ENCODE measurements at regions not wholly inside any gene's neighbourhood (a gene's known extent, or its start where the extent isn't known, plus 50 kb on each side); places are given as distances from the start of the nearest gene placed in this dataset.
A peak's percentile ranks its signal among the peaks of the same experiment; 100 is the strongest.
"Not testable (repeated sequence)": the region's sequence is repeated elsewhere in the genome, so short reads cannot be mapped to it uniquely, and the experiment has no call there.

GRCh38 chr5:56732121-56732520 is 83.2 kb upstream of the MAP3K1 start:
- no peak for DNase-seq (ENCODE audit: low read depth)

DNA sequence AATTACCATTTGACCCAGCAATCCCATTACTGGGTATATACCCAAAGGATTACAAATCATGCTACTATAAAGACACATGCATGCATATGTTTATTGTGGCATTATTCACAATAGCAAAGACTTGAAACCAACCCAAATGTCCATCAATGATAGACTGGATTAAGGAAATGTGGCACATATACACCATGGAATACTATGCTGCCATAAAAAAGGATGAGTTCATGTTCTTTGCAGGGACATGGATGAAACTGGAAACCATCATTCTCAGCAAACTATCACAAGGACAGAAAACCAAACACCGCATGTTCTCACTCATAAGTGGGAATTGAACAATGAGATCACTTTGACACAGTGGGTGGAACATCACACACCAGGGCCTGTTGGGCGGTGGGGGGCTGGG is 83.9 kb upstream of the MAP3K1 start:
- not testable (repeated sequence) for DNase-seq (ENCODE audit: low read depth)

DNA sequence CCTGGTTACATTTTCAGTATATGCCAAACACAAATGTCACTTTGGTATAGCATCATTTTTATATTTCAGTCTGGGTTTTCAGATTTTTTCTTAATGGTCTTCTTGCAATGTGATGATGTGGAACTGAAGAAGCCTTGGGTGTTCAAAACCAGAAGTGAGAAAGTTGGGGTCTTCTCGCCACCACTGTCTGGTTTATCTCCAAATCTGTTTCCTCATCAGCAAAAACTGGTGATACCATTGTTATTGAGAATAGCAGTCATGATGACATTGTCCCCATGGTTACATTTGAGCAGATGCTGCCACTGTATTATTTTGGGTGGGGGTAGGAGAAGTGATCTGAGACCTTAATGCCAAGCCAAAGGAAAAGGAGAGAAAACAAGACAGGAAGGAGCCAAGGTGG is 85.9 kb upstream of the MAP3K1 start:
- no peak for DNase-seq (ENCODE audit: low read depth)

GRCh38 chr5:56725711-56726411 is 89.5 kb upstream of the MAP3K1 start:
- no peak for DNase-seq (ENCODE audit: low read depth)

GRCh38 chr5:56724857-56725256 is 90.5 kb upstream of the MAP3K1 start:
- DNase-seq (ENCODE audit: low read depth): not testable (repeated sequence)

GRCh38 chr5:56722317-56722716 is 93.0 kb upstream of the MAP3K1 start:
- DNase-seq (ENCODE audit: low read depth): no peak

DNA sequence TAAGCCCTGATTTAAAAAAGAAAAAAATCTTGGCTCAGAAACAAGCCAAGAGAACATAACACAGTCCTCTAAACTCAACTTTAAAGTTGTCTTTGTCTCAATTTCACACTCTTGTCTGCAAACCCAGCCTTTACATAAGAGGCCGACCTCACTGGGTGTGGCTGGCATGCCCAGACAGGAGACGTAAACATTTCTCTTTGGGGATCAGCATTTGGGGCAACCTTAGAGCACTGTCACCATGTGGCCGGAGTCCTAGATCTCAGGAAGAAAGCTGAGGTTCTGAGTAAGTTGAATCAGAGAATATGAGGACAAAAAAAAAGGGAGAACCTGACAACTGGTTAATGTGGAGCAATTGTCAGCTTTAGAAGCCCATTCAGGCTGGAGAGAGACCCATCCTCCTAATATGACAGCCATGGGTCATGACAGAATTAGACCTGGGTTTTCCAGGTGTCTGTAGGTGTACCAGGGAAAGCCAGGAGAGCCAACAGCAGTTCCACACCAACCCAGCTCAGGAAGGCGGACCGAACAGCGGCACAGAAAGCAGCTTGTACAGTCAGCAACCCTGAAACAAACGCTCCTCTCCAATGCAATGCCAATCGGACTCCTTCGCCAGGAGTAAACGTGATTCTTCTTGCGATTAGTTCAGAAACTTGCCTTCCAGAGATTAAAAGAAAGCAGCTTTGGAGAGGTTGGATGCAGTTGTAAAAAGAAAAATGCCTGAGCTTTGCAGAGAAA is 97.9 kb upstream of the MAP3K1 start:
- DNase-seq (ENCODE audit: low read depth): no peak

GRCh38 chr5:56715986-56716385 is 99.4 kb upstream of the MAP3K1 start:
- no peak for DNase-seq (ENCODE audit: low read depth)

- no peak for DNase-seq (ENCODE audit: low read depth)
Measured at GRCh38 chr5:56712895-56713591, 102.3 kb upstream of the MAP3K1 start.

DNA sequence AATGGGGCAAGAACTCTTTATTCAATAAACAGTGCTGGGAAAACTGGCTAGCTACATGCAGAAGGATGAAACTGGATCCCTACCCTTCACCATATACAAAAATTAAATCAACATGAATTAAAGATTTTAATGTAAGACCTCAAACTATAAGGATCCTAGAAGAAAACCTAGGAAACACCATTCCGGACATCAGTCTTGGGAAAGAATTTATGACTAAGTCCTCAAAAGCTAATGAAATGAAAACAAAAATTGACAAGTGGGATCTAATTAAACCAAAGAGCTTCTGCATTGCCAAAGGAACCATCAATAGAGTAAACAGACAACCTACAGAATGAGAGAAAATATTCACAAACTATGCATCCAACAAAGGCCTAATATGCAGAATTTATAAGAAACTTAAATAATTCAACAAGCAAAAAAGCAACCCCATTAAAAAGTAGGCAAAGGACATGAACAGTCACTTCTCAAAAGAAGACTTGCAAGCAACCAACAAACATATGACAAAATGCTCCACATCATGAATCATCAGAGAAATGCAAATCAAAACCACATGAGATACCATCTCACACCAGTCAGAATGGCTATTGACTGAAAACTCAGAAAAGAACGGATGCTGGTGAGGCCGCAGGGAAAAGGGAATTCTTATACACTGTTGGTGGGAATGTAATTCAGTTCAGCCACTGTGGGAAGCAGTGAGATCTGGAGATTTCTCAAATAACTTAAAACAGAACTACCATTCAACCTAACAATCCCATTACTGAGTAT is 104.3 kb upstream of the MAP3K1 start:
- DNase-seq (ENCODE audit: low read depth): peak; percentile 90

DNA sequence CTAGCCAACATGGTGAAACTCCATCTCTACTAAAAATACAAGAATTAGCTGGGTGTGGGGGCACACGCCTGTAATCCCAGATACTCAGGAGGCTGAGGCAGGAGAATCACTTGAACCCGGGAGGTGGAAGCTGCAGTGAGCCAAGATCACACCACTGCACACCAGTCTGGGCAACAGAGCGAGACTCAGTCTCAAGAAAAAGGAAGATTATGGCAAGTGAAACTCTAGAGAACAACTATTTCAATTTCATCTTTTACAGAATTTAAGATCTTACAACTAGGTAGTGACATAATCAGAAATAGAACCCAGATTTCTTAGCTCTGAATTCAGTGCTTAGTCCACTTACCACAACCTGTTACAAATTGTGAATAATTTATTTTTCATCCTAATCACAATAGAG is 108.8 kb upstream of the MAP3K1 start:
- DNase-seq (ENCODE audit: low read depth): no peak

DNA sequence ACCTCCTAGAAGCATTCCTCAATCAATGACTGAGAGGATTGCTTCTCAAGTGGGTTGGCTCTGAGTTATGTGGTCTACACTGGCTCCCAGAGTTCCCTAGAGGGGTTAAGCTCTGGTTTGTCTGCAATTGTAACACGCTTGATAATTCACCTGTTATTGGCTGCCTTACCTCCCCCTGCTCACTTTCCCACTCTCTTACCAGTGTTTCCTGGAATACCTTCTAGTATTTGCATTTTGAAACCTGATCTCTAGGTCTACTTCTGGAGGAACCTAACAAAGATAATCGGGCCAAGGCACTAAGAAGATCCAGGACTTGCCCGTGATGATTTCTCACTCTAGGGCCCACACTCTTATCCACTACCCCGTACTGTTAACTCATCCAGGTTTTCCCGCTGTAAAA is 110.1 kb upstream of the MAP3K1 start:
- DNase-seq (ENCODE audit: low read depth): no peak

DNA sequence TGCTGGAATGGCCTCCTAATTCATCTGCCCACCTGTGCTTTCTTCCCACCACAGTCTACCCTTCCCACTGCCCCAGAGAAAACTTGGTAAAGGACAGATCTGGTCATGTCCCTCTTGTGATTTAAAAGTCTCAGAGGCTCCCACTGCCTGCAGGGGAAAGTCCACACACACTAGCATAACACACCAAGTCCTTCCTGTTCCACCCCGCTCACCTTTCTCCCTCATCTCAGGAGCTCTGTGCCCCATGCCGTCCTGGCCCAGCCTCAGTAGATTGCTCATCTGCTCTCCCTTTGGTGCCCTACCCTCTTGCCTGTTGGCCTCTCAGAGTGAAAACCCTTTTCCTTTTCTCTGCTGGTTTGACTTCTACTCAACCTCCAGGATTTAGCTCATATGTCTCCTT is 111.4 kb upstream of the MAP3K1 start:
- no peak for DNase-seq (ENCODE audit: low read depth)

DNA sequence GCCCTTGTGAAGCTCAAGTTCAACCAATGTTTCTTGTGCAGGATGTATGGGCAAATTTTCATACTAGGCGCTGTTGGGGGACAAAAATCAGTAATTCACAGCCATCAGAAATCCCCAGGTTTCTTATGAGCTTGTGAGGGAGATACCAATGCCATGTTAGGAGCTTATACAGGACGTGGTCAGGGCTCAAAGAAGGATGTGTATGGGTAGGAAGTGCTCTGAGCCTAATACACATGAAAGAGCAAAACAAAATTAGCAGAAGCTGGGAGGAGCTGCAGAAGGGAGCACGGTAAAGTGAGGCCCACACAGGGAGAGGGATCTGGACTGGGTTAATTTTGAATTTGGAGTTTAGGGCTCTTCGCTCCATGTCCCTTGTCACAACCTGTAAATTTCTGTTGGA is 114.6 kb upstream of the MAP3K1 start:
- DNase-seq (ENCODE audit: low read depth): no peak

DNA sequence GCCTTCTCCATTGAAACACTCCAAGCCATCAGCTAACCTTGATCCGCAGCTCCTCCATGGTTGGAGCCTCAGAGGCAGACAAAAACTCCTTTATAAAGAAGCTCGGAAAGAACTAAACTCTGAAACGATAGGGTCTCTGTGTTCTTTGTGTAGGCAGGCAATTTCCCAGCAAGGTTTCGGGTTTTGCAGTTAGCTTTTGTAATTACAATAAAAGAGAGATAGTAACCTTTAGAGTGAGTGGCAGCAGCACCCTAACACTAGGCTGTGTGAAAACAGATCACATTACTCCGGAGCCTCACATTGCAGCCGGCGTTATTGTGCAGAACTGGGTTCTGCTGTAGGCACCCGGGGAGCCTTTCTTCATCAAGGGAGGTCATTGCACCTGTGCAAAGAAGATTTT is 115.8 kb upstream of the MAP3K1 start:
- DNase-seq (ENCODE audit: low read depth): no peak

DNA sequence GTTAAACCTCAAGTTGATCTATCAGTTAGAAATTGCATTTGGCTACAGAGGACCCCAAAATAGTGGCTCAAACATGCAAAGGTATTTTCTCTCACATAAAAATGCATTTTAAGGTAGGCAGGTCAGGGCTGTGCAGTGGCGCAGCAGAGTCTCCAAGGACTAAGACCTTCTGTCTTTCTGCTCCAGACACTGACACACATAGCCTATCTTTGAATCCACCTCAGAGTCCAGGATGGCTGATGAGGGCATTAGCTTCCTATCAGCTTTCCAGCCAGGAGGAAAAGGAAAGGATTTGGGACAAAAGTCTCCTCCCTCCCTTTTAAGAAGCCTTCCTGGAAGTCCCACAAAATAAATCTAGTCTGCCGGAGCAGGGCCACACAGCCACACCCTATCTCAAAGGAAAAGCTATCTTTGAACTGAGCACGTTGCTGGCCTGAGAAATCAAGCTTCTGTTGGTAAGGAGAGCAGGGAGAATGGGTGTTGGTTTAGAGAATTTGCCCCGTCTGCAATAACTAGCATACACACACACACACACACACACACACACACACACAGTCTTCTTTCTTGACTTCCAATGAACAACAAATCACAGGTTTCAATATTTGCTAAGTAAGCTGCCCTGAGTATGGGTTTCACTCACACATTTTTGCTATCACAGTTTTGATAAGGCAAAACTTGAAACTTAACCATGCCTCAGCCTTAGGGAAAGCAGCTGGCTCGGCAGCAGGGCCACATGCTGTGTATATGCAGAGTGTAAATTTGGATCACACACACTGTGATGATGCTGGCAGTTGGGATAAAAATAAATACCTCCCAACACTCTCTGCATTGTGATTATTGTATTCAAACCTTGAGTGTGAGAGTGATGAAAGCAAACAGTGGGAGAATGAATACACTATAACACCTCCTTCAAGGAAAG is 116.6 kb upstream of the MAP3K1 start:
- DNase-seq (ENCODE audit: low read depth): no peak

DNA sequence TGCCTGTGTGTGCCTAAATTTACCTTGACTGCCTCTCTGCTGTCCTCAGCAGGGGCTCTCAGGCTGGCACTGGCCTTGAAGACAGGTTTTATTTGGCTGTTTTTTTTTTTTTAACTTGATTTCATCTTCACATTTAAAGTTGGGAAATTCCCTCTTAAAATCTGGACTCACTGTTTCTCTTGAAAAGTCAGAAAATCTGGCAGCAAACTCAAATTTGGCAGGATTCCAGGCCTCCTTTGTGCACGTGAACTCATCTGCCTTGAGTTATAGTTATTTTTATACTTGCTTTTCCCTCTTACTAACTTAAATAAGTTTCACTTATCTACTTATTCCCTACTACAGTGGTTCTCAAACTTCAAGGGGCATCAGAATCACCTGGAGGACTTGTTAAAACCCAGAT is 118.4 kb upstream of the MAP3K1 start:
- peak; percentile 16 for DNase-seq (ENCODE audit: low read depth)

- no peak for DNase-seq (ENCODE audit: low read depth)
Measured at GRCh38 chr5:56693220-56693579, 122.1 kb upstream of the MAP3K1 start.

DNA sequence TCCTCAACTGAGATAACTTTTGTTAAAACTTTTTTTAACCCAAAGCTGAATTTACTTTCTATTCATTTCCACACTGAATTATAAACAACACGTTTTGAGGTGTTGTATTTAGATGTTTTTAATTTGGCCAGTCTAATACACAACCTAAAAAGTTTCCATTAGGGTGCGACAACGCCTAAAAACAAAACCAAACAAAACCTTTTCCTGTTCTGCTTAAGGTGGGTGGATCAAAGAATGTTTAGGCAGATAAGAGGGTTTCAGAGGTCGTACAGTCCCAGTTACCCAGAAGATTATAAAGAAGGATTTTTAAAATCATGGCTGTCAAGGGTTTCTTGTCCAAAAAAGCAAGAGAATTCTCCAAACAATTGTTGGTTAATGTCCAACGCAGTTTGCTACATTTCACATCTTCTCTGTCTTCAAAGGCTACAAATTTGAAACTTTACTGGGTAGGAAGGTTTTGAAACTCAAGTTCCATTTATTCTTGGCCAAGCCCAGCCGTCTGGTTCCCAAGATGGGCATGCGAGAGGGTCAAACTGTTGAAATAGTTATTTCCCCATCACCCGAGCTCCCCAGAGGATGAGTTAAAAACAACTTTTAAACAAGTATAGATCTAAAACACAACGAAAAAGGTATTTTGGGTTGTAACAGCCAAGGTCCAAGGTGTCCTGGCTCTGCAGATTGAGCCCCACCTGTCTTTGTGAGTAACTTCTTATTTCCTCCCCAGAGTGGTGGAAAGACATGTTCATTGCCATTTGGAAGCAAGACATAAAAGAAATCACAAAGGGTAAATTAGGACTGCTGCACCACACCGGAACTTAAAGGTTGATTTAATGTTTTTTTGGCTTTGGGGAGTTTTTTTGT is 122.8 kb upstream of the MAP3K1 start:
- DNase-seq (ENCODE audit: low read depth): no peak

- DNase-seq (ENCODE audit: low read depth): no peak
Measured at GRCh38 chr5:56688402-56688801, 126.9 kb upstream of the MAP3K1 start.

Data from M059J (cell line).